OCI-LY3 (cell line): ENCODE measurements at regions not wholly inside any gene's neighbourhood (a gene's known extent, or its start where the extent isn't known, plus 50 kb on each side); places are given as distances from the start of the nearest gene placed in this dataset.

Experiments used
- H2AFZ ChIP-seq: fragments of 200-600, 300-600 bp; shearing (Covaris generic); 2 replicates; pipeline ENCODE4 v1.6.0; 2014; ENCODE audit warnings: antibody characterized with exemption, low read depth, low read length
- H3K27ac ChIP-seq: fragments of 200-600, 300-600 bp; sonication (generic); 2 replicates; pipeline ENCODE4 v1.5.1; 2014; ENCODE audit warnings: mild to moderate bottlenecking, low read length, moderate library complexity, mixed read lengths
- H3K27me3 ChIP-seq: fragments of 200-600, 300-600 bp; sonication (generic); 2 replicates; pipeline ENCODE4 v1.6.1; 2014; ENCODE audit warnings: low read depth, low read length, mixed read lengths
- H3K36me3 ChIP-seq: fragments of 200-600, 300-600 bp; sonication (generic); replicated peaks from 2 replicates; pipeline ENCODE3; 2014; ENCODE audit warnings: low read depth, low read length, mixed read lengths
- H3K4me1 ChIP-seq: fragments of 300-600, 200-600 bp; sonication (generic); 2 replicates; pipeline ENCODE4 v1.6.1; 2014; ENCODE audit warnings: low read length, mixed read lengths
- H3K4me2 ChIP-seq: fragments of 200-600, 300-600 bp; sonication (generic); 2 replicates; pipeline ENCODE4 v1.6.1; 2014; ENCODE audit warnings: low read length, mixed read lengths
- H3K4me3 ChIP-seq: fragments of 300-600, 200-600 bp; sonication (generic); 2 replicates; pipeline ENCODE4 v1.5.1; 2014; ENCODE audit warnings: antibody characterized with exemption, mild to moderate bottlenecking, low read length, moderate library complexity
- H3K79me2 ChIP-seq: fragments of 300-600, 200-600 bp; shearing (Covaris generic); 2 replicates; pipeline ENCODE4 v1.6.1; 2014; ENCODE audit warnings: mild to moderate bottlenecking, low read length, mixed read lengths
- H3K9ac ChIP-seq: fragments of 300-600, 200-600 bp; shearing (Covaris generic); 2 replicates; pipeline ENCODE4 v1.6.0; 2014; ENCODE audit warnings: mild to moderate bottlenecking, low read length, moderate library complexity
- H3K9me3 ChIP-seq: fragments of 200-600, 300-600 bp; shearing (Covaris generic); 2 replicates; pipeline ENCODE4 v1.6.1; 2014; ENCODE audit warnings: low read length, mixed read lengths; ENCODE audit not compliant: insufficient read depth
- H4K20me1 ChIP-seq: fragments of 200-600, 300-600 bp; sonication (generic); 2 replicates; pipeline ENCODE4 v1.6.1; 2016; ENCODE audit warnings: low read length, mixed read lengths; ENCODE audit not compliant: insufficient read depth
- CTCF ChIP-seq: fragments of 200-600, 300-600 bp; sonication (generic); IDR thresholded peaks from 2 replicates; pipeline ENCODE4 v1.5.1; 2014; ENCODE audit warnings: antibody characterized with exemption, low read length, low read depth
- EZH2phosphoT487 ChIP-seq: fragments of 200-600 bp; shearing (Covaris generic); IDR thresholded peaks from 2 replicates; pipeline ENCODE4 v1.6.1; 2018; ENCODE audit warnings: antibody characterized with exemption, mixed run types, low read depth

- H3K4me2 ChIP-seq = no peak overlapping the region
- no peaks in the 10 kb centered on the region for H3K79me2 ChIP-seq
- no peak for TF ChIP-seq CTCF
- TF ChIP-seq EZH2phosphoT487 = no peak
- H3K27me3 ChIP-seq = no peaks in the 10 kb centered on the region
- H2AFZ ChIP-seq = no peak overlapping the region
- H3K4me1 ChIP-seq = peaks cover 9% of the 10 kb centered on the region
- H3K9ac ChIP-seq = no peak overlapping the region
- no peaks in the 10 kb centered on the region for H3K36me3 ChIP-seq
- H3K27ac ChIP-seq = no peak overlapping the region
- H3K9me3 ChIP-seq = peaks cover 18% of the 10 kb centered on the region; the same call in 1 of the 2 replicates
- no peak overlapping the region for H3K4me3 ChIP-seq
- no peaks in the 10 kb centered on the region for H4K20me1 ChIP-seq
Observed at GRCh38 chr13:111020546-111020945, 94.6 kb upstream of the ARHGEF7 start.

DNA sequence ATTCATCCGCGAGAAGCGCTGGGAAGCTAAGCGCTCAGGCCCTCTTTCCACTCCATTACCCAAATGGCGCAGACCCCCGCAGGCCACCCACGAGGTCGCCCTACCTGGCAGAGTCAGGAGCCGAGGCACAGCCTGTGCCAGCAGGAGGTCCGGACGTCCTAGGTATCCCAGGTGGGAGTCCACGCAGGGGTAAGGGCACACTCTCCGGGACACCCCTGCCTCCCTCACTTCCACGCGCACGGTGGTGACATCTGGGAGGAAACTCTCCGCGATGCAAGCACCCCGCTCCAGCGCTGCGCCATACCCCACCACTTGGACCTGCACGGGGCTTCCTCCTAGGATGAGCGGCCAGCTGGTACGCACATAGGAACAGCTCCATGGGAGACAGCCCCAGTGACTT lies 95.1 kb upstream of the ARHGEF7 start:
- no peak overlapping the region for H3K4me3 ChIP-seq
- H3K27me3 ChIP-seq = no peaks in the 10 kb centered on the region
- H3K27ac ChIP-seq = no peak overlapping the region
- H3K4me2 ChIP-seq = no peak overlapping the region
- H3K4me1 ChIP-seq = peaks cover 9% of the 10 kb centered on the region
- H3K9ac ChIP-seq = no peak overlapping the region
- peaks cover 18% of the 10 kb centered on the region; the same call in 1 of the 2 replicates for H3K9me3 ChIP-seq
- no peaks in the 10 kb centered on the region for H3K79me2 ChIP-seq
- no peak overlapping the region for H2AFZ ChIP-seq
- H4K20me1 ChIP-seq = no peaks in the 10 kb centered on the region
- no peaks in the 10 kb centered on the region for H3K36me3 ChIP-seq
- TF ChIP-seq EZH2phosphoT487 (no peak), CTCF (no peak)

- Histone ChIP-seq H3K36me3 (no peaks in the 10 kb centered on the region), H2AFZ (no peak overlapping the region)
- no peak for TF ChIP-seq CTCF
- no peak for TF ChIP-seq EZH2phosphoT487
Observed at GRCh38 chr13:111017755-111018459, 97.2 kb upstream of the ARHGEF7 start.

GRCh38 chr13:111013196-111013595 lies 98.3 kb upstream of the ANKRD10 start:
- Histone ChIP-seq H3K27me3 (no peaks in the 10 kb centered on the region), H3K4me3 (no peak overlapping the region), H3K79me2 (no peaks in the 10 kb centered on the region), H4K20me1 (no peaks in the 10 kb centered on the region), H3K4me2 (no peak overlapping the region), H3K36me3 (no peaks in the 10 kb centered on the region), H3K27ac (no peak overlapping the region), H3K4me1 (peaks cover 16% of the 10 kb centered on the region), H3K9ac (no peak overlapping the region), H3K9me3 (no peaks in the 10 kb centered on the region), H2AFZ (no peak overlapping the region)
- TF ChIP-seq EZH2phosphoT487 = no peak
- TF ChIP-seq CTCF = no peak

More at GRCh38 chr13:111017755-111018459, 97.2 kb upstream of the ARHGEF7 start:
- H3K27me3 ChIP-seq = no peaks in the 10 kb centered on the region
- peaks cover 9% of the 10 kb centered on the region for H3K4me1 ChIP-seq
- H3K9ac ChIP-seq = no peak overlapping the region
- H3K9me3 ChIP-seq = peaks cover 18% of the 10 kb centered on the region; the same call in 1 of the 2 replicates
- no peaks in the 10 kb centered on the region for H3K79me2 ChIP-seq
- H3K27ac ChIP-seq = no peak overlapping the region
- H3K4me2 ChIP-seq = no peak overlapping the region
- no peak overlapping the region for H3K4me3 ChIP-seq
- no peaks in the 10 kb centered on the region for H4K20me1 ChIP-seq
